ENCODE measurements at regions not wholly inside any gene's neighbourhood (a gene's known extent, or its start where the extent isn't known, plus 50 kb on each side); places are given as distances from the start of the nearest gene placed in this dataset.
A peak's percentile ranks its signal among the peaks of the same experiment; 100 is the strongest.

- DNase-seq (ENCODE audit: low read depth): no peak
- no peak overlapping the region for H3K4me3 ChIP-seq (ENCODE audit: low read length)
These were observed 586.7 kb downstream of the TDRD15 start for GRCh38 chr2:21710496-21710895.

GRCh38 chr2:21715887-21716286 is 592.1 kb downstream of the TDRD15 start:
- Histone ChIP-seq H3K9ac (ENCODE audit: low read length) (no peak overlapping the region), H3K4me3 (ENCODE audit: low read length) (no peak overlapping the region), H3K9me3 (ENCODE audit: control insufficient read depth, low read length) (no peaks in the 10 kb centered on the region), H3K4me1 (ENCODE audit: control insufficient read depth, insufficient read depth, low read length) (no peaks in the 10 kb centered on the region), H3K27me3 (replicated peaks; ENCODE audit: control insufficient read depth, insufficient read depth, low read length) (no peaks in the 10 kb centered on the region), H3K36me3 (ENCODE audit: control insufficient read depth, insufficient read depth, low read length, severe bottlenecking) (no peaks in the 10 kb centered on the region)
- DNase-seq (ENCODE audit: low read depth): no peak

More at GRCh38 chr2:21710496-21710895, 586.7 kb downstream of the TDRD15 start:
- no peak overlapping the region for H3K9ac ChIP-seq (ENCODE audit: low read length)
- no peaks in the 10 kb centered on the region for H3K4me1 ChIP-seq (ENCODE audit: control insufficient read depth, insufficient read depth, low read length)
- H3K9me3 ChIP-seq (ENCODE audit: control insufficient read depth, low read length): no peaks in the 10 kb centered on the region
- H3K27me3 ChIP-seq (replicated peaks; ENCODE audit: control insufficient read depth, insufficient read depth, low read length): no peaks in the 10 kb centered on the region
- no peaks in the 10 kb centered on the region for H3K36me3 ChIP-seq (ENCODE audit: control insufficient read depth, insufficient read depth, low read length, severe bottlenecking)

DNA sequence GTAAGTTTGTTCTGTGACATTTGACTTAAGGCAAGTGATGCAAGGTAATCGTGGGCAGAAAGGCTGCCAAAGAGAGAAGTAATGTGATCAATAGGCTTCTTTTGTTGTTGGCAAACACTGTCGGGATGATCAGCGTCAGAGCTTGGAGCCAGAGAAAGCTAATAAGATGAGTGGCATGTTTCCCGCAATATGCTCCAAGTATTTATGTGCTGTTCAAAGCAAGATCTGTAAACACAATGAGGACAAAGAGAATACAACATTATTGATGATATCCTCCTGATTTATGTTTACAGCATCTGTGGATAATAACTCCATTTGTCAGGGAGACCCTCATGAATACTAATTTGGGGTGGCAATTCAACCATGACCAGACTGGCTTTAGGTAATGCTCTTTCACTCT is 603.3 kb downstream of the TDRD15 start:
- Histone ChIP-seq H3K9me3 (ENCODE audit: control insufficient read depth, low read length) (no peaks in the 10 kb centered on the region), H3K9ac (ENCODE audit: low read length) (no peak overlapping the region), H3K4me3 (ENCODE audit: low read length) (no peak overlapping the region), H3K27me3 (replicated peaks; ENCODE audit: control insufficient read depth, insufficient read depth, low read length) (no peaks in the 10 kb centered on the region), H3K4me1 (ENCODE audit: control insufficient read depth, insufficient read depth, low read length) (no peaks in the 10 kb centered on the region), H3K36me3 (ENCODE audit: control insufficient read depth, insufficient read depth, low read length, severe bottlenecking) (no peaks in the 10 kb centered on the region)
- no peak for DNase-seq (ENCODE audit: low read depth)

GRCh38 chr2:21728133-21728532 is 604.4 kb downstream of the TDRD15 start:
- Histone ChIP-seq H3K9ac (ENCODE audit: low read length) (no peak overlapping the region), H3K4me3 (ENCODE audit: low read length) (no peak overlapping the region), H3K9me3 (ENCODE audit: control insufficient read depth, low read length) (peaks cover 3% of the 10 kb centered on the region), H3K27me3 (replicated peaks; ENCODE audit: control insufficient read depth, insufficient read depth, low read length) (no peaks in the 10 kb centered on the region), H3K36me3 (ENCODE audit: control insufficient read depth, insufficient read depth, low read length, severe bottlenecking) (no peaks in the 10 kb centered on the region), H3K4me1 (ENCODE audit: control insufficient read depth, insufficient read depth, low read length) (no peaks in the 10 kb centered on the region)
- DNase-seq (ENCODE audit: low read depth): no peak

- DNase-seq (ENCODE audit: low read depth): no peak
- Histone ChIP-seq H3K36me3 (ENCODE audit: control insufficient read depth, insufficient read depth, low read length, severe bottlenecking) (no peaks in the 10 kb centered on the region), H3K9me3 (ENCODE audit: control insufficient read depth, low read length) (peaks cover 3% of the 10 kb centered on the region), H3K27me3 (replicated peaks; ENCODE audit: control insufficient read depth, insufficient read depth, low read length) (no peaks in the 10 kb centered on the region), H3K4me3 (ENCODE audit: low read length) (no peak overlapping the region), H3K4me1 (ENCODE audit: control insufficient read depth, insufficient read depth, low read length) (no peaks in the 10 kb centered on the region), H3K9ac (ENCODE audit: low read length) (no peak overlapping the region)
These were observed 606.4 kb downstream of the TDRD15 start for GRCh38 chr2:21730141-21730540.

DNA sequence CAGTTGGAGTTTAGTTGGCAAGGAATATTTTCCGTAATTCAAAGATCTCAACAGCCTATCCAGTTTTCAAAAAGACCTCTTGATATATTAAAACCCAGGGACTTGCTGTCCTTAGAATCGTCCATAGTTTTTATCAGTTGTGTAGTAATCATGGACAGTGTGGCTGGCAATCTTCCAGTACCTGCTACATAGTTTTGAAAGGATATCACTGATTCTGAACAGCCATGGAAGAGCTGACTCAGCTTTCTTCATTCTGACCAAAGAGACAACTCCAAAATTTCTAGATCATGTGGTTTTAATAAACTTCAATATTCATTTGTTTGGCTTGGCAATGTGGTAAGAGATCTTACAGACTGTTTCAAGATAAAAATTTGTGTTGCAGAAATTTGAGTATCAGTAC is 616.7 kb downstream of the TDRD15 start:
- Histone ChIP-seq H3K9me3 (ENCODE audit: control insufficient read depth, low read length) (no peaks in the 10 kb centered on the region), H3K9ac (ENCODE audit: low read length) (no peak overlapping the region), H3K4me3 (ENCODE audit: low read length) (no peak overlapping the region), H3K4me1 (ENCODE audit: control insufficient read depth, insufficient read depth, low read length) (peaks cover 7% of the 10 kb centered on the region), H3K27me3 (replicated peaks; ENCODE audit: control insufficient read depth, insufficient read depth, low read length) (no peaks in the 10 kb centered on the region), H3K36me3 (ENCODE audit: control insufficient read depth, insufficient read depth, low read length, severe bottlenecking) (no peaks in the 10 kb centered on the region)
- peak; percentile 27 for DNase-seq (ENCODE audit: low read depth)

DNA sequence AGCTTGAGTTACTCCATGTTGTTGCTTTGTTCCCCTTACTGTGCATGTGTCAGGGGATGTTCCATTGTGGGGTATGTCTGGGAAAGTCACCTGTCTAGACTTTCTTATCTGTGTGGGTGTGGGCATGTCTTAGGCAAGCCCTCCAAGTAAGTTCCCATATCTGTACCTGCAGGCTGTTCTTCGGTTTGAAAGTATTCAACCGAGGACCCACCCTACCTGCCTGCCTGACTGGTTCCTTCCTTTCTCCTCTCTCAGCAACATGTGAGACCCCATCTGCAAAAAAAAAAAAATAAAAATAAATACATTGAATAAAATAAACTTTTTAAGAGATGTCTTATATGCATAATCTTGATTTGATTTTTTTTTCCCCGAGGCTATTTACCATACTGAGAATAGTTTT is 622.7 kb downstream of the TDRD15 start:
- H3K27me3 ChIP-seq (replicated peaks; ENCODE audit: control insufficient read depth, insufficient read depth, low read length): no peaks in the 10 kb centered on the region
- H3K9ac ChIP-seq (ENCODE audit: low read length): no peak overlapping the region
- peaks cover 6% of the 10 kb centered on the region for H3K9me3 ChIP-seq (ENCODE audit: control insufficient read depth, low read length)
- H3K36me3 ChIP-seq (ENCODE audit: control insufficient read depth, insufficient read depth, low read length, severe bottlenecking): no peaks in the 10 kb centered on the region
- H3K4me3 ChIP-seq (ENCODE audit: low read length): no peak overlapping the region
- H3K4me1 ChIP-seq (ENCODE audit: control insufficient read depth, insufficient read depth, low read length): no peaks in the 10 kb centered on the region
- no peak for DNase-seq (ENCODE audit: low read depth)

DNA sequence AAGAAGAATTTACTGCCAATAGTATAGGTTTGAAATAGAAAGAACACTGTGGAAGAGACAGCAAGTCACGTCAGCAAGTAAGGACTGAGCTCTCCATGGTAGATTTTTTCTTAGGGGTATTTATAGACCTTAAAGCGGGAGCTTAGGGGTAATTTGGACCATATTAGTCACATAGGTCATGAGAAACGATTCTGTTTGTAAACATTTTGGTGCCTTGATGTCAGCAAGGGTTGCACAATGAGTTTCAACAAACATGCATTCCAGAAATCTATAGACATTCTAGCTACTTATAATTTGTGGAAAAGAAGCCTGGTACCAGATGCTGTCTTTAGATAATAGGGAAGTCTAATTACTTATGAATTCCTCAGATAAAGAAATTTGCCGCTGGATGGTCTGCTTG is 624.7 kb downstream of the TDRD15 start:
- H3K27me3 ChIP-seq (replicated peaks; ENCODE audit: control insufficient read depth, insufficient read depth, low read length): no peaks in the 10 kb centered on the region

GRCh38 chr2:21754164-21754788 is 630.5 kb downstream of the TDRD15 start:
- Histone ChIP-seq H3K4me1 (ENCODE audit: control insufficient read depth, insufficient read depth, low read length) (no peaks in the 10 kb centered on the region), H3K4me3 (ENCODE audit: low read length) (no peak overlapping the region), H3K9me3 (ENCODE audit: control insufficient read depth, low read length) (no peaks in the 10 kb centered on the region), H3K9ac (ENCODE audit: low read length) (no peak overlapping the region), H3K36me3 (ENCODE audit: control insufficient read depth, insufficient read depth, low read length, severe bottlenecking) (no peaks in the 10 kb centered on the region), H3K27me3 (replicated peaks; ENCODE audit: control insufficient read depth, insufficient read depth, low read length) (no peaks in the 10 kb centered on the region)
- no peak for DNase-seq (ENCODE audit: low read depth)

More for the DNA sequence above, 624.7 kb downstream of the TDRD15 start:
- Histone ChIP-seq H3K9me3 (ENCODE audit: control insufficient read depth, low read length) (peaks cover 6% of the 10 kb centered on the region), H3K36me3 (ENCODE audit: control insufficient read depth, insufficient read depth, low read length, severe bottlenecking) (no peaks in the 10 kb centered on the region), H3K4me3 (ENCODE audit: low read length) (no peak overlapping the region), H3K9ac (ENCODE audit: low read length) (no peak overlapping the region), H3K4me1 (ENCODE audit: control insufficient read depth, insufficient read depth, low read length) (no peaks in the 10 kb centered on the region)
- no peak for DNase-seq (ENCODE audit: low read depth)

DNA sequence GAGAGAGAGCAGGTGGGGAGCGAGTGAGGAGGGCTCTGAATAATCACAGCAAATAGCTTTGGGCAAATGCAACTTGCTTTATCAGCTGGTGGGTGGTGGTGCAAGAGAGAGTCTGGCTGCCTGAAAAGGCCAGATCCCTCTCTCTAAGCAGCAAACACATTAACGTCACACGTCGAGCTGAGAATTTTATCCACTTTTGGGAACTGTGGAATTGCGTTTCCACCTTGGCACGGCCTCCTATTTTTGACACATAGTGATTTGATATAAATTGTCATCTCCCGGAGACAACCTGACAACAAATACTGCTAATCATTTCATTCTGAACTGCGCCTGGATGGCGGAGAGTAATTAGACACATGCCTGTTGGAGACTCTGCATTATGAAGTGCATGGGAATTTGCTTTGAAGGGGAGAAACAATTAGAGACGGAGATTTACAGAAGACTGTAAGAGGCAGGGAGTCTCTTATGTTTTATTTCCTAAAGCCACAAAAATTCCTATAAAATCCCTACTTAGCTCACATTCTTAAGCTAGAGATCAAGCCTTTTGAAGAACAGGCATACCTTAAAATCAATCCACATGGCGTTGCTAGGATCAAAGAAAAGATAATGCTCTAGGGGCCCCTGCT is 634.1 kb downstream of the TDRD15 start:
- H3K36me3 ChIP-seq (ENCODE audit: control insufficient read depth, insufficient read depth, low read length, severe bottlenecking): no peaks in the 10 kb centered on the region
- no peak overlapping the region for H3K9ac ChIP-seq (ENCODE audit: low read length)
- no peak for DNase-seq (ENCODE audit: low read depth)
- H3K9me3 ChIP-seq (ENCODE audit: control insufficient read depth, low read length): no peaks in the 10 kb centered on the region
- no peak overlapping the region for H3K4me3 ChIP-seq (ENCODE audit: low read length)
- no peaks in the 10 kb centered on the region for H3K4me1 ChIP-seq (ENCODE audit: control insufficient read depth, insufficient read depth, low read length)
- no peaks in the 10 kb centered on the region for H3K27me3 ChIP-seq (replicated peaks; ENCODE audit: control insufficient read depth, insufficient read depth, low read length)

DNA sequence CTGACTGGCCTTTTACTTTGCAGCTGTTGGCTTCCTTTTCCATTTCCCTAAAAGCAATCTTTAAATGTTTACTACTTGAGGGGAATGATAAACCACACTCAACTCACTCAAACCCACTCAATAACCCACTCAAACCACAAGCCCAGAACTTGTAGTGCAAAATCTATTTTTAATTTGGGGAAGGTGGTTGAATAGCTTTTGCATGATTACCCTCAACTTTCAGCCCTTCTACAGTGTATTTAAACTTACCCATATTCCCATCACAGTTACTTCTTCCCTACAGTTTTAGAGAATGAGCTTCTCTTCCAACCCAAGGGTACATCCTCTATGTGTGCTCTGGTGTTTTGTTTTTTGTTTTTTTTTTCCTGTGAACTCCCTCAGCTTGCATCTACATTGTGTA is 636.1 kb downstream of the TDRD15 start:
- no peak for DNase-seq (ENCODE audit: low read depth)
- Histone ChIP-seq H3K36me3 (ENCODE audit: control insufficient read depth, insufficient read depth, low read length, severe bottlenecking) (no peaks in the 10 kb centered on the region), H3K9ac (ENCODE audit: low read length) (no peak overlapping the region), H3K27me3 (replicated peaks; ENCODE audit: control insufficient read depth, insufficient read depth, low read length) (no peaks in the 10 kb centered on the region), H3K4me3 (ENCODE audit: low read length) (no peak overlapping the region), H3K4me1 (ENCODE audit: control insufficient read depth, insufficient read depth, low read length) (no peaks in the 10 kb centered on the region), H3K9me3 (ENCODE audit: control insufficient read depth, low read length) (peaks cover 5% of the 10 kb centered on the region)

GRCh38 chr2:21761361-21761760 is 637.6 kb downstream of the TDRD15 start:
- DNase-seq (ENCODE audit: low read depth): no peak
- Histone ChIP-seq H3K9me3 (ENCODE audit: control insufficient read depth, low read length) (peaks cover 5% of the 10 kb centered on the region), H3K9ac (ENCODE audit: low read length) (no peak overlapping the region), H3K4me3 (ENCODE audit: low read length) (no peak overlapping the region), H3K4me1 (ENCODE audit: control insufficient read depth, insufficient read depth, low read length) (no peaks in the 10 kb centered on the region), H3K27me3 (replicated peaks; ENCODE audit: control insufficient read depth, insufficient read depth, low read length) (no peaks in the 10 kb centered on the region), H3K36me3 (ENCODE audit: control insufficient read depth, insufficient read depth, low read length, severe bottlenecking) (no peaks in the 10 kb centered on the region)
